OCI-LY7 (cell line): ENCODE measurements at regions not wholly inside any gene's neighbourhood (a gene's known extent, or its start where the extent isn't known, plus 50 kb on each side); places are given as distances from the start of the nearest gene placed in this dataset.

Experiments used
- EZH2phosphoT487 ChIP-seq: fragments of 200-600 bp; sonication (generic); IDR thresholded peaks from 2 replicates; pipeline ENCODE4 v1.6.1; 2018; ENCODE audit warnings: low read depth, borderline replicate concordance, mild to moderate bottlenecking, mixed run types, antibody characterized with exemption, low read length, moderate library complexity, mixed read lengths
- TF ChIP-seq, protein P1 (sequence below): fragments of 200-600 bp; sonication (generic); conservative IDR thresholded peaks from 2 replicates; pipeline ENCODE4 v1.5.1; 2014; ENCODE audit warnings: mild to moderate bottlenecking, antibody characterized with exemption, low read length, moderate library complexity, mixed read lengths

DNA sequence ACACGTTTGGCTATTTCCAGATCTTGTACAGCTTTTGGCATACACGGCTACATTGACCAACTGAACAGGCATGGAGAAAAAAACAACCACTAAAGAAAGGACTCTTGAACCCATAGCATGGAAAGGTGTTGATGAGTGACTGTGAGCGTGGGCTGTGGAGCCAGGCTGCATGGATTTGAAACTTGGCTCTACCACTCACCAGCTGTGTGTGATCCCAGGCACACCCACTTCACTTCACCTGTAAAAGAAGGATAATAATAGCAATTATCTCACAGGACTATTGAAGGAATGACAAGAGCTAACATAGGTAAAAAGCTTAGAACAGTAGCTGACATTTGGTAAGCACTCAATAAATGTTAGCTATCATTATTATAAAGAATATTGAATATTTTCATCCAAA lies 301.7 kb upstream of the CPEB2 start:
- TF ChIP-seq, protein P1, sequence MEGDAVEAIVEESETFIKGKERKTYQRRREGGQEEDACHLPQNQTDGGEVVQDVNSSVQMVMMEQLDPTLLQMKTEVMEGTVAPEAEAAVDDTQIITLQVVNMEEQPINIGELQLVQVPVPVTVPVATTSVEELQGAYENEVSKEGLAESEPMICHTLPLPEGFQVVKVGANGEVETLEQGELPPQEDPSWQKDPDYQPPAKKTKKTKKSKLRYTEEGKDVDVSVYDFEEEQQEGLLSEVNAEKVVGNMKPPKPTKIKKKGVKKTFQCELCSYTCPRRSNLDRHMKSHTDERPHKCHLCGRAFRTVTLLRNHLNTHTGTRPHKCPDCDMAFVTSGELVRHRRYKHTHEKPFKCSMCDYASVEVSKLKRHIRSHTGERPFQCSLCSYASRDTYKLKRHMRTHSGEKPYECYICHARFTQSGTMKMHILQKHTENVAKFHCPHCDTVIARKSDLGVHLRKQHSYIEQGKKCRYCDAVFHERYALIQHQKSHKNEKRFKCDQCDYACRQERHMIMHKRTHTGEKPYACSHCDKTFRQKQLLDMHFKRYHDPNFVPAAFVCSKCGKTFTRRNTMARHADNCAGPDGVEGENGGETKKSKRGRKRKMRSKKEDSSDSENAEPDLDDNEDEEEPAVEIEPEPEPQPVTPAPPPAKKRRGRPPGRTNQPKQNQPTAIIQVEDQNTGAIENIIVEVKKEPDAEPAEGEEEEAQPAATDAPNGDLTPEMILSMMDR = no peak
- no peak for TF ChIP-seq EZH2phosphoT487
